ENCODE measurements at regions not wholly inside any gene's neighbourhood (a gene's known extent, or its start where the extent isn't known, plus 50 kb on each side); places are given as distances from the start of the nearest gene placed in this dataset.

GRCh38 chr22:48520207-48520606 lies 1307.5 kb downstream of the BRD1 start:
- DNase-seq, result no peak

GRCh38 chr22:48517039-48518030 lies 1310.3 kb downstream of the BRD1 start:
- DNase-seq, result no peak

GRCh38 chr22:48516571-48516970 lies 1311.1 kb downstream of the BRD1 start:
- DNase-seq, result no peak

GRCh38 chr22:48515571-48516200 lies 1312.0 kb downstream of the BRD1 start:
- DNase-seq, result no peak

GRCh38 chr22:48513929-48514328 lies 1313.7 kb downstream of the BRD1 start:
- no peak for DNase-seq

GRCh38 chr22:48513446-48513845 lies 1314.2 kb downstream of the BRD1 start:
- DNase-seq, result no peak

- DNase-seq, result no peak
Observed at GRCh38 chr22:48511781-48512327, 1315.8 kb downstream of the BRD1 start.

GRCh38 chr22:48511211-48511610 lies 1316.5 kb downstream of the BRD1 start:
- no peak for DNase-seq

GRCh38 chr22:48510599-48510998 lies 1317.1 kb downstream of the BRD1 start:
- DNase-seq, result no peak

GRCh38 chr22:48507595-48508350 lies 1319.9 kb downstream of the BRD1 start:
- DNase-seq, result no peak

- no peak for DNase-seq
Observed at GRCh38 chr22:48507171-48507570, 1320.5 kb downstream of the BRD1 start.

GRCh38 chr22:48506506-48507145 lies 1321.0 kb downstream of the BRD1 start:
- DNase-seq, result no peak

GRCh38 chr22:48505891-48506290 lies 1321.8 kb downstream of the BRD1 start:
- DNase-seq, result no peak

- DNase-seq, result no peak
Observed at GRCh38 chr22:48504519-48505140, 1323.0 kb downstream of the BRD1 start.

- DNase-seq, result no peak
Observed at GRCh38 chr22:48503876-48504275, 1323.8 kb downstream of the BRD1 start.

- DNase-seq, result no peak
Observed at GRCh38 chr22:48503035-48503625, 1324.5 kb downstream of the BRD1 start.

GRCh38 chr22:48501231-48501750 lies 1326.4 kb downstream of the BRD1 start:
- no peak for DNase-seq

GRCh38 chr22:48500471-48501230 lies 1327.0 kb downstream of the BRD1 start:
- no peak for DNase-seq

- no peak for DNase-seq
Observed at GRCh38 chr22:48499456-48500425, 1327.9 kb downstream of the BRD1 start.

All from NCI-H345 (cell line).